Fibroblast of villous mesenchyme (primary cell): ENCODE measurements at regions not wholly inside any gene's neighbourhood (a gene's known extent, or its start where the extent isn't known, plus 50 kb on each side); places are given as distances from the start of the nearest gene placed in this dataset.
A peak's percentile ranks its signal among the peaks of the same experiment; 100 is the strongest.

Experiments
- DNase-seq: peaks from one replicate; pipeline ENCODE4 v3.0.0-alpha.2; 2010; ENCODE audit warnings: low read depth
- H3K4me3 ChIP-seq: 2 replicates; pipeline ENCODE4 v1.5.1; 2011; ENCODE audit warnings: low read depth, mild to moderate bottlenecking, low read length
- CTCF ChIP-seq: IDR thresholded peaks from 2 replicates; pipeline ENCODE4 v1.5.1; 2012; ENCODE audit warnings: low read depth, mild to moderate bottlenecking, low read length; ENCODE audit not compliant: insufficient read depth

GRCh38 chr15:95362306-95362705 lies 968.2 kb upstream of the NR2F2 start:
- H3K4me3 ChIP-seq: no peak overlapping the region
- no peak for DNase-seq
- TF ChIP-seq CTCF: no peak

- peak; percentile 37 for DNase-seq
- H3K4me3 ChIP-seq: no peak overlapping the region
- TF ChIP-seq CTCF: no peak
Observed at GRCh38 chr15:95363646-95364045, 966.9 kb upstream of the NR2F2 start.

GRCh38 chr15:95365511-95366107 lies 964.9 kb upstream of the NR2F2 start:
- TF ChIP-seq CTCF: no peak
- no peak overlapping the region for H3K4me3 ChIP-seq
- DNase-seq: peak; percentile 74

GRCh38 chr15:95368191-95368590 lies 962.3 kb upstream of the NR2F2 start:
- H3K4me3 ChIP-seq: no peak overlapping the region
- no peak for TF ChIP-seq CTCF
- DNase-seq: no peak

DNA sequence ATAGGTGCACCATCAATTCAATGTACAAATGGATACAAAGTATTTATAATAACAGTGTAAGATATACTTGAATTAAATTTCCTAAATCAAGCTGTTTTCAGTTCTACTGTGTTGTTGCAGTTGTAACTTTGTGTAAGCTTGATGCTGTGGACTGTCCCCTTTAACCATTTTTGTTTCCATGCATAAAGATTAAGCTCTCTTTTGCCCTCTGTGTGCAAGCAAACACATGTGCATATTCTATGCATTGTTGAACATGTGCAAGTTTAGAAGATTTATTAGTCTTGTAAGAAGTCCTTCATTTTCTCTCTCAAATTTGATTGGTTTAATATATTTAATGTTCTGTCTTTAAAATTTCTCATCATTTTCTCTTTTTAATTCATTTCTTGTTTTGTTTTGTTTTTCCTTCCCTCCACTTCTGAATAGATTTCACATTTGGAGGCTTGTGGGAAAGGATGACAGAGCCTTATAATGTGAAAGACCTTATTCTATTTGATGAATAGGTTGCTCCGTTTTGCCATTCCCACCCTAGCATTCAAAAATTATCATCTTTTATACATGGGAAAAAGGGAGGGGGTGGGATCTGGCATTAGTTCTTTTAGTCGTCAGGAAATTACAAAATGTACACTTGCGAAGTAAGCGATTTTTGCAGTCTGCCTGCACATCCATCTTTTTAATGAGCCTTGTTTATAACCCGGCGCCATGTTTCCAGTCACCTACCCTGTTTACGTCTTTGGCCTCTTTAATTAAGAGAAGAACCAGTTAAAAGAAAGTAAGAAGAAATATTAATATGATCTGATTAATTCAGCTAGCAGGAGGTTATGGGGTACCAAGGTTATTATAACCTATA lies 961.5 kb upstream of the NR2F2 start:
- no peak overlapping the region for H3K4me3 ChIP-seq
- DNase-seq: no peak
- no peak for TF ChIP-seq CTCF

- TF ChIP-seq CTCF: no peak
- no peak for DNase-seq
- H3K4me3 ChIP-seq: no peak overlapping the region
Observed at GRCh38 chr15:95370291-95370690, 960.2 kb upstream of the NR2F2 start.
